Fibroblast of villous mesenchyme (primary cell): ENCODE measurements at regions not wholly inside any gene's neighbourhood (a gene's known extent, or its start where the extent isn't known, plus 50 kb on each side); places are given as distances from the start of the nearest gene placed in this dataset.

ENCODE experiments used
- DNase-seq: peaks from one replicate; pipeline ENCODE4 v3.0.0-alpha.2; 2010; ENCODE audit warnings: low read depth
- H3K4me3 ChIP-seq: 2 replicates; pipeline ENCODE4 v1.5.1; 2011; ENCODE audit warnings: low read depth, mild to moderate bottlenecking, low read length
- TF ChIP-seq, protein P1 (sequence below): IDR thresholded peaks from 2 replicates; pipeline ENCODE4 v1.5.1; 2012; ENCODE audit warnings: low read depth, mild to moderate bottlenecking, low read length; ENCODE audit not compliant: insufficient read depth

DNA sequence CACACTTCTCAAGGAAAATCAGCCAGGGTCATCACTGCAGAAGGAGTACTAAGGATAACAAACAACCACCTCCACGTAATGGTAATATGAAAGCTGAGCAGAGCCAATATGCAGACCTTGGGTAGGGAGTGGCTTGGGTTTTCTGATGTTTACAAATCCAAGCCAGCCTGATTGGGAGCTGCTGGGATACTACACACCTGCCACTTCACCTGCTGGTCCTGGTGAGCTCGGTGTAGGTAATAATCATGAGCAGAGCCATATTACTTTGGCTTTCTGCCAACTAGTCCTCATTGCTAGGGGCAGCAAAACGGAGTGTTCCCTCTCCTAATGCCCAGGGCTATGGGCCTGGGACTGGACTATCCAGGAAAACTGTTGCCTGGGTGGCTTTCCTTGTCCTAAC is 433.5 kb upstream of the PPP2R3A start:
- TF ChIP-seq, protein P1, sequence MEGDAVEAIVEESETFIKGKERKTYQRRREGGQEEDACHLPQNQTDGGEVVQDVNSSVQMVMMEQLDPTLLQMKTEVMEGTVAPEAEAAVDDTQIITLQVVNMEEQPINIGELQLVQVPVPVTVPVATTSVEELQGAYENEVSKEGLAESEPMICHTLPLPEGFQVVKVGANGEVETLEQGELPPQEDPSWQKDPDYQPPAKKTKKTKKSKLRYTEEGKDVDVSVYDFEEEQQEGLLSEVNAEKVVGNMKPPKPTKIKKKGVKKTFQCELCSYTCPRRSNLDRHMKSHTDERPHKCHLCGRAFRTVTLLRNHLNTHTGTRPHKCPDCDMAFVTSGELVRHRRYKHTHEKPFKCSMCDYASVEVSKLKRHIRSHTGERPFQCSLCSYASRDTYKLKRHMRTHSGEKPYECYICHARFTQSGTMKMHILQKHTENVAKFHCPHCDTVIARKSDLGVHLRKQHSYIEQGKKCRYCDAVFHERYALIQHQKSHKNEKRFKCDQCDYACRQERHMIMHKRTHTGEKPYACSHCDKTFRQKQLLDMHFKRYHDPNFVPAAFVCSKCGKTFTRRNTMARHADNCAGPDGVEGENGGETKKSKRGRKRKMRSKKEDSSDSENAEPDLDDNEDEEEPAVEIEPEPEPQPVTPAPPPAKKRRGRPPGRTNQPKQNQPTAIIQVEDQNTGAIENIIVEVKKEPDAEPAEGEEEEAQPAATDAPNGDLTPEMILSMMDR: no peak
- H3K4me3 ChIP-seq: no peak overlapping the region
- no peak for DNase-seq

DNA sequence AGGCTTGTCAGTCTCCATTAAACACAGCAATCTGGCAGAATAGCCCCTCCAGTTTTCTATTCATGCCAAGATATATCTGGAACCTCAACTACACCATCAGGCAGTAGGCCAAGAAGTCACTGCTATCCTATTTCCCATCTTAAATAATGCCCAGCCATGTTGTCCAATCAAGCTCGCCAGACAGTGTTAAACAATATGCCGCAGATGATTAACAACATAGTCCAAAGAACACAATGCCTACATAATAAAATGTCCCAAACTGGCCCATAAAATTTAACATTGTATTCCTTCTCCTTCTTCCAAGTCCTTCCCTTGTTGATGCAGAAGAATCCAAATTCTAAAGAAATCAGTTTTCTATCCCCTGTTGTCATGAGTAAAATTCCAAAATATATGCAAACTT is 427.4 kb upstream of the PPP2R3A start:
- DNase-seq: no peak
- TF ChIP-seq, protein P1: no peak
- H3K4me3 ChIP-seq: no peak overlapping the region

DNA sequence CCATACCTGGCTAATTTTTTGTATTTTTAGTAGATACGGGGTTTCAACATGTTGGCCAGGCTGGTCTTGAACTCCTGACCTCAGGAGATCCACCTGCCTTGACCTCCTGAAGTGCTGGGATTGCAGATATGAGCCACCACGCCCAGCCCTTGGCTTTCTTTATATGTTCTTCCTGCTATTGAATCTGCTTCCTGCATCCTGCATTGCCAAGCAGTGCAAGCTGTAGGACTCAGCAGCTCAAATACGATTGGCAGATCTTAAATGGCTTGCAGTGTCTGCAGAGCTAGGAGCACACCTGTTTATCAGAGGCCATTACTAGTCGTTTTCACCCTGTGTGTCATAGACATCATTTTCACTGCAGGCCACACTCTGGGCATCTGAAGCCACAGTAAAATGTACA is 426.2 kb upstream of the PPP2R3A start:
- H3K4me3 ChIP-seq: no peak overlapping the region
- TF ChIP-seq, protein P1: no peak
- no peak for DNase-seq

DNA sequence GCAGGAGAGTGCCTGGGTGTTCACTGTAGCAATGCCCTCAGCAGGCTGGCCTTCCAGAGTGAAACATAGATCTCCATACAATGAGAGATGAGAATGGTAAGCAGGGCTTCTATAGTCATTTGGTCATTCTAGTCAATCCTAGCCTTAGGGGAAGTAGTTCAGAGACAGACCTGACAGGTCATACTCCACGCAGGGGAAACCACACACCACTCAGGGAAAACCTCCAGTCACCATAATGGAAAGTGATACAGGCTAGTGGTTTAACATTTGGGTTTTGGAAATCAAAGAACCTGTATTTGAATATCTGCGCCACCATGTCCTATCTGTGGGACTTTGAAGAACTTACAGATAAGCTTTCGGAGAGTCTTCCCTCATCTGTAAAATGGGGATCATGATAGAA is 425.7 kb upstream of the PPP2R3A start:
- no peak overlapping the region for H3K4me3 ChIP-seq
- TF ChIP-seq, protein P1: no peak

DNA sequence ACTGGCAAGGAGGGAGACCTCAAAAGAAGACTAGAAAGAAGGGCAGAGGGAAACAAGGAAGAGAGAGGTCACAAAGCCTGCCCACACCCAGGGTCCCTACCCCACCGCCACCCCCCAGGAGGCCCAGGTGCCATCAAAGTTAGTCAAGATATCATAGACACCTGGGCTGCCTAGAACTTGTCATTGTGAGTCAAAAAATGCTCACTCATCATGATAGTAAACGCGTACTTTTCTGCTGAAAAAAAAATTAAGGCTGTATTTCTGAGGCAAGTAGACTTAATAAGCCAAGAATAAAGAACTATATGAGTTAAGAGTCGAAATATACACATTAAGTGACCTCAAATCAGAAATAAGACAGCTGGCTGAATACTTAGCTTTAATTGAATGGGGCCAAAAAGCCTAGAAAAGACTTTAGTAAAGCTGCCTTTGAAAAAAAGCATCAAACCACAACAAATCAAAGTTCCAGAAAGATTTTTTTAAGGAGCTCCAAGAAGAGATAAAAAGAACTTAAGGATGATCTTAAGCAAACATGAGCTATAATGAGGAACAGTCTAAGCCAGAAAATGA is 415.5 kb upstream of the PPP2R3A start:
- DNase-seq: no peak
- no peak overlapping the region for H3K4me3 ChIP-seq
- TF ChIP-seq, protein P1: no peak

More for the DNA sequence above, 425.7 kb upstream of the PPP2R3A start:
- DNase-seq: no peak

DNA sequence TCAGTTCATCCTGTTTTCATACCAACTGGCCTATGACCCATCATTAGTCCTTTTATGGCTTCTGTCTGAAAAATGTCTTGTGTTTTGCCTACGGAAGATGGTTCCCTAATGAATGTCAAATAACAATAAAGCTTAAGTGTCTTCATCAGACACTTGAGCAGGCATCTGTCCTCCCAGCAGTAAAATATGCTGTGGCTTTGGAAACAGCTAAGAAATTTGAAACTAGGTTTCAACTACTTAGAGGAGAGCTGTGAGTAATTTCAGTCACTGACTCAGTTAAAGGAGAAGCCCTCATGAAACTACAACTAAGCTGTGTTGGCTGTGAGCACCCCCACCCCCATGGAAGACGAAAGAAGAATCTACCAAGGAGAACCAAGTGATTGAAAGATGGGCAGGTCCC is 409.4 kb upstream of the PPP2R3A start:
- H3K4me3 ChIP-seq: no peak overlapping the region
- DNase-seq: no peak
- TF ChIP-seq, protein P1: no peak

DNA sequence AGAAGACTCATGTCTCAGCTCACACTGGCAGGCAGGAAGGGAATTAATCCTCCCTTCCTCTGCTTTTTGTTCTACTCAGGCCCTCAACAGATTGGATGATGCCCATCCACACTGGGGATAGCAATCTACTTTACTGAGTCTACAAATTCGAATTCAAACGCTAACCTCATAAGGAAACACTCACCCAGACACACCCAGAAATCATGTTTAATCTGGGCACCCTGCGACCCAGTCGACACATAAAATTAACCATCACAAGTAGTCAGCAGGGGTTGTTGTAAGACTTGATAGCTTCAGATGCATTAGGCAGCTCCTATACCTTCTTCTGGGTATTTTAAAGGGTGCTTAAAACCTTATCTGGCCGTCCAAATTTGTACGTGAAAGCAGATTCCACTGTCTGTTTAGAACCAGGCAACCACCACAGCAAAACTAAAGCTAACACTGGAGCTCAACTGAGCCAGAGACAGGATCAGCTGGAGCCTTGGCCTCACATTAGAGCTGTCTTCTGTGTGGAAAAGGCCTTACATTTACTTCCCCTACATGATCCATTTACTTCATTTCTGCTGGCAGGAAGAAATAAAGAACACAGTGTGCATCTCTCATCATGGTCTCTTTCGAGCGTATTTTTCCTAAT is 407.3 kb upstream of the PPP2R3A start:
- DNase-seq: no peak
- TF ChIP-seq, protein P1: no peak
- no peak overlapping the region for H3K4me3 ChIP-seq
